ENCODE measurements at regions not wholly inside any gene's neighbourhood (a gene's known extent, or its start where the extent isn't known, plus 50 kb on each side); places are given as distances from the start of the nearest gene placed in this dataset.

DNA sequence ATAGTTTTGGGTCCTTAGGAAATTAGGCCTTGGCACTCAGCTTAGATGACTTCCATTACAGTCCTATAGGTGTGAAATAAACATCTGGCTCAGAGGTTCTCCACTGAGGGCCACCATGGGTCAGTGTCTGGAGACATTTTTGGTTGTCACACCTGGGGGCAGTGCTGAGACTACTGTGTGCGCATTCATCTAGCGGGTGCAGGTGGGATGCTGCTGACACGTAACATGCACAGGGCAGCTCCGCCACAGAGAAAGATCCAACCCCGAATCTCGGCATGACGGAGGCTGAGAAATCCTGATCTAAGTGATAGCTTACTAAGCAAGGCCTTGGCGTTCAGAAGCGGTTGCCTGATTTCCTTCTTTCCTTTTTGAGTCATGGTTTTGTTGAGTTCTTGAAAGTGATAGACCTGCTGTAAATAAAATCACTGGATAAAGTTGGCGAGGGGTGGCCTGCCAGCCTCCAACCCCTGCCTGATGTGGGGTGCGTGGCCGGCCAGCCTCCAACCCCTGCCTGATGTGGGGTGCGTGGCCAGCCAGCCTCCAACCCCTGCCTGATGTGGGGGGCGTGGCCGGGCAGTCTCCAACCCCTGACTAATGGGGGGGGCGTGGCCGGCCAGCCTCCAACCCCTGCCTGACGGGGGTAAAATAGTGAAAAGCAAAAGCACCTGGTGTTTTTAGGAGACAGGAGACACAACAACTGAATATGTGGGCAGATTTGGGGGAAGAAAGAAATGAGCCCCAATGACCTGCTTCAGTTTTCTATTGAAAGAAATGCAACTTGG is 158.1 kb downstream of the CDH26 start:
- no peak overlapping the region for H3K4me3 ChIP-seq (ENCODE audit: low read depth, low read length)
- no peak for DNase-seq (ENCODE audit: low read depth)
- TF ChIP-seq, protein P1, sequence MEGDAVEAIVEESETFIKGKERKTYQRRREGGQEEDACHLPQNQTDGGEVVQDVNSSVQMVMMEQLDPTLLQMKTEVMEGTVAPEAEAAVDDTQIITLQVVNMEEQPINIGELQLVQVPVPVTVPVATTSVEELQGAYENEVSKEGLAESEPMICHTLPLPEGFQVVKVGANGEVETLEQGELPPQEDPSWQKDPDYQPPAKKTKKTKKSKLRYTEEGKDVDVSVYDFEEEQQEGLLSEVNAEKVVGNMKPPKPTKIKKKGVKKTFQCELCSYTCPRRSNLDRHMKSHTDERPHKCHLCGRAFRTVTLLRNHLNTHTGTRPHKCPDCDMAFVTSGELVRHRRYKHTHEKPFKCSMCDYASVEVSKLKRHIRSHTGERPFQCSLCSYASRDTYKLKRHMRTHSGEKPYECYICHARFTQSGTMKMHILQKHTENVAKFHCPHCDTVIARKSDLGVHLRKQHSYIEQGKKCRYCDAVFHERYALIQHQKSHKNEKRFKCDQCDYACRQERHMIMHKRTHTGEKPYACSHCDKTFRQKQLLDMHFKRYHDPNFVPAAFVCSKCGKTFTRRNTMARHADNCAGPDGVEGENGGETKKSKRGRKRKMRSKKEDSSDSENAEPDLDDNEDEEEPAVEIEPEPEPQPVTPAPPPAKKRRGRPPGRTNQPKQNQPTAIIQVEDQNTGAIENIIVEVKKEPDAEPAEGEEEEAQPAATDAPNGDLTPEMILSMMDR (conservative IDR thresholded peaks at IDR 0.05; ENCODE audit: low read depth, low read length) = no peak

DNA sequence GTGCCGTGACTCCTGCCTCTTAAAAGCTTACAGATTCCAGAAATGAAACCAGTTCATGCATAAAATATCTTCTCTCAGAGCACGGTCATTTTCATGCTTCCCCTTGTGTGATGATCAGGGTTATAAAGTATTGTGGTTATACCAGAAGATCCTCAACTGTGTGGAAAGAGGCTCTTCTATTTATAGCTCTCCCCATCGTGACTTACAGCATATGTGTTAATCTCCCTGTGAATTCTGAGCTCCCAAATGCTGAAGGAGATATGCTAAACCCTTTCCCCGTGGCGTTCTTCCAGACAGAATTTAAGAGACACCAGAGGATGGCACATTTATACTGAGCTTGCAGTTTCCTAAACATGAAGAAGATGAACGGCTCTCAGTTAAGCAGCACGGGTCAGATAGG is 158.8 kb downstream of the CDH26 start:
- no peak overlapping the region for H3K4me3 ChIP-seq (ENCODE audit: low read depth, low read length)
- TF ChIP-seq, protein P1 (conservative IDR thresholded peaks at IDR 0.05; ENCODE audit: low read depth, low read length) = no peak
- DNase-seq (ENCODE audit: low read depth) = no peak

DNA sequence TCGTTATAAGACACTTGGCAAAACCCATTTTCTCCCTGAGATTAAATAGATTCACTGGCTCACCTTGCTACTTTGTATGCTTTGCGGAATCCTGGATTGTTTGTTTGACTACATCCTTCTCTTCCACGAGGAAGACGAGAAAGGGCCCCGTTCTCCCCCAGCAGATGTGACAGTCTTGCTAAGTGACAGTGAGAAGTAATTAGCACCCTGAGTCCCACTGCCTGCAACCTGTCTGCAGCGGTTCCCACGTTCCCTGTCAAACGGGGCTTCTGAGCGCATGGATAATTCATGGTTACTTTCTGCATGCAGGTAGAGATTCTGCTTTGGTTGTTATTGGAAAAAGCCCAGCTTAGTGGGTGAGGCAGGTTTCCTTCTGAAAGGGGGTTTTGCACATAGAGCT is 163.7 kb downstream of the CDH26 start:
- H3K4me3 ChIP-seq (ENCODE audit: low read depth, low read length) = no peak overlapping the region
- DNase-seq (ENCODE audit: low read depth) = no peak
- TF ChIP-seq, protein P1 (conservative IDR thresholded peaks at IDR 0.05; ENCODE audit: low read depth, low read length) = no peak

DNA sequence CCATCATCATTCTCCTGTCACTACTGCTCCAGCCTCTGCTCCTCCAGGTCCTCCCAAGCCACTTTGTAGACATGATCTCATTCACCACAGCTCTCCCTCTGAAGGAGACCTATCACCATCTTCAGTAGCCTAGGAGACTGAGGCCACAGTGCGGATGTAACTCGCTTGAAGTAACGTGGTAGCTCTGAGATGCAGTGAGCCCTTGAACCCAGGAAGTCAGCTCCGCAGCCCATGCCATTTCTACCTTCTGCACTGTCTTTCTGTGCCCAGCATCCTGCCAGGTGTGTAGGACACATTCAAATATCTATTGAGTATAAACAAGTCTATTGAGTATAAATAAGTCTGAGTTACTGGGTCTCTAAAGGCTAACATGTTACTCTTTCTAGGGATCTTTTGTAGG is 164.4 kb downstream of the CDH26 start:
- DNase-seq (ENCODE audit: low read depth) = no peak
- H3K4me3 ChIP-seq (ENCODE audit: low read depth, low read length) = no peak overlapping the region
- TF ChIP-seq, protein P1 (conservative IDR thresholded peaks at IDR 0.05; ENCODE audit: low read depth, low read length) = no peak

DNA sequence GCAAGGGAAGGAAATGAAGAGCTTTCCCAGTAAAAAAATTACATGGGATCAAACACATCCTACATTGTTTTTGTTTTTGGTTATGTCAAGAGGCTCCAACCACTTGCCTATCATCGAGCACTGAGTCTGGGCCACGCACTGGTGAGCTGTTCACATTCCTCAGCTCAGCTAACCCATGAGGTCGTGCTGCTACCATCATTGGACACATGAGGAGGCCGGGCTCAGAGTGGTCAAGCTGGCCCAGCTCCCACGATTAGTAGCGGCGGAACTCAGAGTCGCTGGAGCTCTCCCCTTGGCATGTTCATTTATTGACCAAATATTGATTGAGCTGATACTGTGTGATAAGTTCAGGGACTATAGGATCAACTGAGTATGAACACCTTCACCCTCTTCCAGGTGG is 164.9 kb downstream of the CDH26 start:
- TF ChIP-seq, protein P1 (conservative IDR thresholded peaks at IDR 0.05; ENCODE audit: low read depth, low read length) = no peak
- no peak for DNase-seq (ENCODE audit: low read depth)
- no peak overlapping the region for H3K4me3 ChIP-seq (ENCODE audit: low read depth, low read length)

DNA sequence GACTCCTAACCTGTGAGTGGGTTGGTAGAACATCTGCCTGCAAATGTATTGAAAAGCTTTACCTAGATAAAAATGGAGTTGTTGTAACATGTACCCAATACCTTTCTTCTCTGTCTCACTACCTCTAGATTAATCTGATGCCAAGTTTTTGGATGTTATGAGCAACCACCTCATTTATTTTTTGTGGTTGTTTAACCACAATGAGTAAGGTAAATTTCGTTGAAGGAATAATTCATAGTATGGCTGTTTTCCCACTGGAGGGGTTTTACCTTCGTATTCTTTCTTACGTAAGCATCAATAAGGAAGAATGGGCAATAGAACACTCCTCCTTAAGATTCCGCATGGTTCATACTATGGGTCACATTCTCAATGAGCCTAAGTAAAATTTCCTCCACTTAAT is 165.4 kb downstream of the CDH26 start:
- no peak overlapping the region for H3K4me3 ChIP-seq (ENCODE audit: low read depth, low read length)
- TF ChIP-seq, protein P1 (conservative IDR thresholded peaks at IDR 0.05; ENCODE audit: low read depth, low read length) = no peak
- DNase-seq (ENCODE audit: low read depth) = no peak

DNA sequence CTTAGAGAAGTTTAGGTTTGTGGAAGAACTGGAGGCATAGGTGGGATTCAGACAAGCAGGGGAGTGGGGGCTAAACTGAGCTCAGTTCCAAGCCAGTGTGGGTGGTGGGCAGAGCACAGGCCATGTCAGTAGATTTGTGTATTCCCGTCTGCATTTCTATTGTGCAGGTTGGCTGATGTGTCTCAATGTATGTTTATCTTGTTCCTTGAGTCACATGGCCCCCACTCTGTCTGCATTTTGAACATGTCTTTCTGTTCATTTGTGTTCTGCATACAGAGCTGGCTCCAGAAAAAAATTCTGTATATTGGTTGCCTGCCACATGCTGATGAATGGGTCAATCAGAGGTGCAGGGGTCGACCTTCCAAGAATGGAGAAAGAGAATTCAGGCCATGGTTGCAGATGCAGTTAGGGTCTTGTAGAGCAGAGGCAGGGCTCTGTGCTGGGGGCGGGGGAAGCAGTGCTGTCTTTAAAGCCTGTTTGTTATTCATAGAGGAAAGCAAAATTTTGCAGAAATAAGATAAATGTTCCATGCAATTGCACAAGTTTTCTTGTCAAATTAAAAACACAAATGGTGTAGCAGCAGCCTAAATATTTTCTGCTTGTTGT is 166.7 kb downstream of the CDH26 start:
- no peak overlapping the region for H3K4me3 ChIP-seq (ENCODE audit: low read depth, low read length)
- TF ChIP-seq, protein P1 (conservative IDR thresholded peaks at IDR 0.05; ENCODE audit: low read depth, low read length) = no peak
- no peak for DNase-seq (ENCODE audit: low read depth)
